ENCODE measurements at regions not wholly inside any gene's neighbourhood (a gene's known extent, or its start where the extent isn't known, plus 50 kb on each side); places are given as distances from the start of the nearest gene placed in this dataset.

GRCh38 chr9:8189881-8190280 lies 390.3 kb upstream of the DMAC1 start:
- dilution Hi-C loops (cut with MboI; ENCODE audit: extremely low pct_ligation_motif_present, low sequenced_read_pairs) = no loop called here
- no peak overlapping the region for H3K27ac ChIP-seq (ENCODE audit: insufficient read depth, low read depth, low read length)

More at GRCh38 chr9:8189881-8190280, 390.3 kb upstream of the DMAC1 start:
- H3K9me3 ChIP-seq (replicated peaks; ENCODE audit: control insufficient read depth, insufficient read depth, low read length) = no peaks in the 10 kb centered on the region
- DNase-seq (ENCODE audit: low read depth, low spot score) (no peak), FAIRE-seq (no peak)
- H3K27me3 ChIP-seq (ENCODE audit: control insufficient read depth in 2 of 2, insufficient read depth in 2 of 2, low read length in 2 of 2) = no peaks in the 10 kb centered on the region
- H3K9me1 ChIP-seq (replicated peaks; ENCODE audit: control insufficient read depth, extremely low read depth, insufficient read depth, low read length) = no peaks in the 10 kb centered on the region
- H3K9ac ChIP-seq (replicated peaks; ENCODE audit: extremely low read depth, insufficient read depth, low read length) = no peak overlapping the region
- H3K4me1 ChIP-seq (ENCODE audit: control insufficient read depth, extremely low read depth, insufficient read depth, low read length) = no peaks in the 10 kb centered on the region
- BruUV-seq (replicated peaks) = no TSS peak
- TF ChIP-seq FOS (IDR thresholded peaks at IDR 0.05; ENCODE audit: borderline replicate concordance, insufficient read depth, low read length) (no peak), GATA2 (IDR thresholded peaks at IDR 0.05; ENCODE audit: insufficient read depth, insufficient read length, low read depth, low read length) (no peak), MYC (IDR thresholded peaks at IDR 0.05; ENCODE audit: low read depth, low read length) (no peak), JUN (IDR thresholded peaks at IDR 0.05; ENCODE audit: borderline replicate concordance, insufficient read depth, insufficient read length, low read depth) (no peak), MAX (IDR thresholded peaks at IDR 0.05; ENCODE audit: insufficient read depth, insufficient read length) (no peak), EZH2 (IDR thresholded peaks at IDR 0.05; ENCODE audit: borderline replicate concordance, low read depth, low read length, severe bottlenecking) (no peak), POLR2AphosphoS5 (IDR thresholded peaks at IDR 0.05; ENCODE audit: insufficient read depth, low read depth, low read length) (no peak), POLR2A (IDR thresholded peaks at IDR 0.05; ENCODE audit: low read depth, low read length) (no peak)
- TF ChIP-seq, protein P1, sequence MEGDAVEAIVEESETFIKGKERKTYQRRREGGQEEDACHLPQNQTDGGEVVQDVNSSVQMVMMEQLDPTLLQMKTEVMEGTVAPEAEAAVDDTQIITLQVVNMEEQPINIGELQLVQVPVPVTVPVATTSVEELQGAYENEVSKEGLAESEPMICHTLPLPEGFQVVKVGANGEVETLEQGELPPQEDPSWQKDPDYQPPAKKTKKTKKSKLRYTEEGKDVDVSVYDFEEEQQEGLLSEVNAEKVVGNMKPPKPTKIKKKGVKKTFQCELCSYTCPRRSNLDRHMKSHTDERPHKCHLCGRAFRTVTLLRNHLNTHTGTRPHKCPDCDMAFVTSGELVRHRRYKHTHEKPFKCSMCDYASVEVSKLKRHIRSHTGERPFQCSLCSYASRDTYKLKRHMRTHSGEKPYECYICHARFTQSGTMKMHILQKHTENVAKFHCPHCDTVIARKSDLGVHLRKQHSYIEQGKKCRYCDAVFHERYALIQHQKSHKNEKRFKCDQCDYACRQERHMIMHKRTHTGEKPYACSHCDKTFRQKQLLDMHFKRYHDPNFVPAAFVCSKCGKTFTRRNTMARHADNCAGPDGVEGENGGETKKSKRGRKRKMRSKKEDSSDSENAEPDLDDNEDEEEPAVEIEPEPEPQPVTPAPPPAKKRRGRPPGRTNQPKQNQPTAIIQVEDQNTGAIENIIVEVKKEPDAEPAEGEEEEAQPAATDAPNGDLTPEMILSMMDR (IDR thresholded peaks at IDR 0.05; ENCODE audit: extremely low read depth in 1 of 2, insufficient read depth in 1 of 2, low read depth in 1 of 2, low read length in 2 of 2) = no peak
- H3K4me3 ChIP-seq (replicated peaks in 1 of 3; ENCODE audit: insufficient read depth in 1 of 3, low read depth in 1 of 3, low read length in 3 of 3) = no peak overlapping the region
- CTCF ChIA-PET = no interaction called here
- no peaks in the 10 kb centered on the region for H3K36me3 ChIP-seq (ENCODE audit: control insufficient read depth in 2 of 2, extremely low read depth in 1 of 2, insufficient read depth in 2 of 2, low read length in 2 of 2)
- POLR2A ChIA-PET = no interaction called here
- H3K79me2 ChIP-seq (ENCODE audit: control insufficient read depth, insufficient read depth, low read length) = no peaks in the 10 kb centered on the region
- no peak overlapping the region for H2AFZ ChIP-seq (ENCODE audit: low read depth, low read length)
- H3K4me2 ChIP-seq (ENCODE audit: insufficient read depth, low read length) = no peak overlapping the region
- intact Hi-C loops (cut with micrococcal nuclease) = no loop called here
- H4K20me1 ChIP-seq (replicated peaks; ENCODE audit: control insufficient read depth, extremely low read depth, insufficient read depth, low read length) = no peaks in the 10 kb centered on the region

All from endothelial cell of umbilical vein (primary cell).